Liver (tissue), 8 donors: ENCODE measurements at regions not wholly inside any gene's neighbourhood (a gene's known extent, or its start where the extent isn't known, plus 50 kb on each side); places are given as distances from the start of the nearest gene placed in this dataset.

ENCODE experiments used
- DNase-seq: peaks from one replicate; pipeline ENCODE4 v3.0.0-alpha.2; 2017; ENCODE audit warnings: low spot score
- H3K27ac ChIP-seq, 2 donors: one replicate each; pipeline ENCODE4 v1.7.0; 2013; ENCODE audit warnings: inconsistent platforms in 2 of 2, low read length in 2 of 2, control low read depth in 1 of 2, low read depth in 1 of 2, mild to moderate bottlenecking in 1 of 2
- H3K27me3 ChIP-seq, 4 donors: one replicate each; pipeline versions ENCODE4 v1.6.1 to v1.7.0; 2013; ENCODE audit warnings: low read length in 3 of 4, inconsistent platforms in 1 of 4, mild to moderate bottlenecking in 1 of 4, moderate library complexity in 1 of 4; ENCODE audit not compliant: control insufficient read depth in 4 of 4, insufficient read depth in 4 of 4
- H3K36me3 ChIP-seq, 4 donors: one replicate each; pipeline versions ENCODE4 v1.6.1 to v1.7.0; 2013; ENCODE audit warnings: low read length in 3 of 4, mild to moderate bottlenecking in 3 of 4, low read depth in 1 of 4, moderate library complexity in 1 of 4; ENCODE audit not compliant: control insufficient read depth in 4 of 4, insufficient read depth in 3 of 4
- H3K4me1 ChIP-seq, 4 donors: one replicate each; pipeline versions ENCODE4 v1.6.1 to v1.7.0; 2013; ENCODE audit warnings: low read length in 3 of 4, mild to moderate bottlenecking in 3 of 4, moderate library complexity in 1 of 4; ENCODE audit not compliant: control insufficient read depth in 4 of 4, insufficient read depth in 4 of 4
- H3K4me3 ChIP-seq, 3 donors: one replicate each; pipeline versions ENCODE4 v1.6.1 to v1.7.0; 2013; ENCODE audit warnings: low read length in 3 of 3, control low read depth in 1 of 3, low read depth in 1 of 3, mild to moderate bottlenecking in 1 of 3
- H3K9ac ChIP-seq, 2 donors: one replicate each; pipeline ENCODE4 v1.7.0; 2013; ENCODE audit warnings: low read length in 2 of 2, mild to moderate bottlenecking in 2 of 2, moderate library complexity in 2 of 2, control low read depth in 1 of 2, low read depth in 1 of 2
- H3K9me3 ChIP-seq, 4 donors: one replicate each; pipeline versions ENCODE4 v1.6.1 to v1.7.0; 2013; ENCODE audit warnings: low read length in 3 of 4; ENCODE audit not compliant: control insufficient read depth in 4 of 4
- CTCF ChIP-seq: fragments of 150-350 bp; IDR thresholded peaks from 2 replicates; pipeline ENCODE4 v1.5.1; 2017; ENCODE audit warnings: improper control_type of control experiment, low read depth, low read length; ENCODE audit not compliant: missing input control
- EGR1 ChIP-seq, 2 donors: IDR thresholded peaks; 2 replicates each; pipeline ENCODE4 v1.6.1; 2016 to 2018; ENCODE audit warnings: antibody characterized with exemption in 2 of 2, low read depth in 2 of 2
- FOXA2 ChIP-seq: IDR thresholded peaks from 2 replicates; pipeline ENCODE4 v1.6.1; 2016; ENCODE audit warnings: antibody characterized with exemption
- GABPA ChIP-seq, 2 donors: IDR thresholded peaks in 1 of 2; conservative IDR thresholded peaks in 1 of 2; 2 replicates each; pipeline ENCODE4 v1.6.1; 2016; ENCODE audit warnings: antibody characterized with exemption in 2 of 2, mild to moderate bottlenecking in 1 of 2, moderate library complexity in 1 of 2
- HNF4A ChIP-seq, 2 donors: conservative IDR thresholded peaks; 2 replicates each; pipeline ENCODE4 v1.6.1; 2016; ENCODE audit warnings: antibody characterized with exemption in 2 of 2, mild to moderate bottlenecking in 2 of 2
- HNF4G ChIP-seq: IDR thresholded peaks from 2 replicates; pipeline ENCODE4 v1.6.1; 2016; ENCODE audit warnings: antibody characterized with exemption
- JUND ChIP-seq, 2 donors: IDR thresholded peaks; 2 replicates each; pipeline ENCODE4 v1.6.1; 2016; ENCODE audit warnings: antibody characterized with exemption in 2 of 2
- RAD21 ChIP-seq, 2 donors: IDR thresholded peaks; 2 replicates each; pipeline ENCODE4 v1.6.1; 2016; ENCODE audit warnings: antibody characterized with exemption in 2 of 2, mild to moderate bottlenecking in 2 of 2
- SP1 ChIP-seq: IDR thresholded peaks from 2 replicates; pipeline ENCODE4 v1.6.1; 2018; ENCODE audit warnings: antibody characterized with exemption, mild to moderate bottlenecking
- TAF1 ChIP-seq: conservative IDR thresholded peaks from 2 replicates; pipeline ENCODE4 v1.6.1; 2016; ENCODE audit warnings: antibody characterized with exemption, mild to moderate bottlenecking
- YY1 ChIP-seq: IDR thresholded peaks from 2 replicates; pipeline ENCODE4 v1.6.1; 2016; ENCODE audit warnings: antibody characterized with exemption, mild to moderate bottlenecking
- WGBS: extraction: QIAGEN DNeasy Blood & Tissue Kit; methylation state at CpG from one replicate; pipeline ENCODE4 v1.1.7; 2013; 5-methylcytosine and 5-hydroxymethylcytosine counted together
- TF ChIP-seq, protein P1 (sequence below): IDR thresholded peaks from 2 replicates; pipeline ENCODE4 v1.6.1; 2016; ENCODE audit warnings: antibody characterized with exemption
- TF ChIP-seq, protein P2 (sequence below): IDR thresholded peaks from 2 replicates; pipeline ENCODE4 v1.6.1; 2016; ENCODE audit warnings: antibody characterized with exemption
- TF ChIP-seq, protein P3 (sequence below): IDR thresholded peaks from 2 replicates; pipeline ENCODE4 v1.6.1; 2016; ENCODE audit warnings: antibody characterized with exemption
- donor health status: healthy.
- donor health status: healthy.
- donor health status: healthy.
- donor health status: healthy.
- donor health status: healthy.

GRCh38 chr18:27699137-27699536 is 477.8 kb downstream of the CDH2 start:
- Histone ChIP-seq H3K9ac (no peak overlapping the region), H3K27me3 (no peaks in the 10 kb centered on the region), H3K4me3 (no peak overlapping the region), H3K36me3 (no peaks in the 10 kb centered on the region), H3K27ac (no peak overlapping the region), H3K9me3 (no peaks in the 10 kb centered on the region), H3K4me1 (no peaks in the 10 kb centered on the region)
- WGBS = 88% methylated on average over 3 of the region's 3 CpGs
- TF ChIP-seq FOXA2 (no peak), CTCF (no peak), TAF1 (no peak), YY1 (no peak), HNF4A (conservative IDR thresholded peaks at IDR 0.05) (no peak)
- TF ChIP-seq, protein P1, sequence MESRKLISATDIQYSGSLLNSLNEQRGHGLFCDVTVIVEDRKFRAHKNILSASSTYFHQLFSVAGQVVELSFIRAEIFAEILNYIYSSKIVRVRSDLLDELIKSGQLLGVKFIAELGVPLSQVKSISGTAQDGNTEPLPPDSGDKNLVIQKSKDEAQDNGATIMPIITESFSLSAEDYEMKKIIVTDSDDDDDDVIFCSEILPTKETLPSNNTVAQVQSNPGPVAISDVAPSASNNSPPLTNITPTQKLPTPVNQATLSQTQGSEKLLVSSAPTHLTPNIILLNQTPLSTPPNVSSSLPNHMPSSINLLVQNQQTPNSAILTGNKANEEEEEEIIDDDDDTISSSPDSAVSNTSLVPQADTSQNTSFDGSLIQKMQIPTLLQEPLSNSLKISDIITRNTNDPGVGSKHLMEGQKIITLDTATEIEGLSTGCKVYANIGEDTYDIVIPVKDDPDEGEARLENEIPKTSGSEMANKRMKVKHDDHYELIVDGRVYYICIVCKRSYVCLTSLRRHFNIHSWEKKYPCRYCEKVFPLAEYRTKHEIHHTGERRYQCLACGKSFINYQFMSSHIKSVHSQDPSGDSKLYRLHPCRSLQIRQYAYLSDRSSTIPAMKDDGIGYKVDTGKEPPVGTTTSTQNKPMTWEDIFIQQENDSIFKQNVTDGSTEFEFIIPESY = no peak
- TF ChIP-seq, protein P2, sequence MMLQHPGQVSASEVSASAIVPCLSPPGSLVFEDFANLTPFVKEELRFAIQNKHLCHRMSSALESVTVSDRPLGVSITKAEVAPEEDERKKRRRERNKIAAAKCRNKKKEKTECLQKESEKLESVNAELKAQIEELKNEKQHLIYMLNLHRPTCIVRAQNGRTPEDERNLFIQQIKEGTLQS = no peak
- no peak for DNase-seq

GRCh38 chr18:27696148-27696547 is 480.8 kb downstream of the CDH2 start:
- H3K36me3 ChIP-seq = no peaks in the 10 kb centered on the region
- H3K4me3 ChIP-seq = no peak overlapping the region
- H3K4me1 ChIP-seq = no peaks in the 10 kb centered on the region
- no peak for DNase-seq
- no peaks in the 10 kb centered on the region for H3K9me3 ChIP-seq
- TF ChIP-seq GABPA (IDR thresholded peaks at IDR 0.05 in 1 of 2, conservative IDR thresholded peaks at IDR 0.05 in 1 of 2) (no peak), FOXA2 (no peak), HNF4A (conservative IDR thresholded peaks at IDR 0.05) (no peak), RAD21 (IDR thresholded peaks at IDR 0.05) (no peak), JUND (IDR thresholded peaks at IDR 0.05) (no peak)
- TF ChIP-seq, protein P3, sequence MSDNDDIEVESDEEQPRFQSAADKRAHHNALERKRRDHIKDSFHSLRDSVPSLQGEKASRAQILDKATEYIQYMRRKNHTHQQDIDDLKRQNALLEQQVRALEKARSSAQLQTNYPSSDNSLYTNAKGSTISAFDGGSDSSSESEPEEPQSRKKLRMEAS = no peak
- no peak overlapping the region for H3K27ac ChIP-seq
- no peak overlapping the region for H3K9ac ChIP-seq
- no peaks in the 10 kb centered on the region for H3K27me3 ChIP-seq
- WGBS = over 99% methylated on average over 2 of the region's 2 CpGs

- Histone ChIP-seq H3K4me3 (no peak overlapping the region), H3K36me3 (no peaks in the 10 kb centered on the region), H3K27ac (no peak overlapping the region), H3K9ac (no peak overlapping the region), H3K27me3 (no peaks in the 10 kb centered on the region), H3K9me3 (no peaks in the 10 kb centered on the region), H3K4me1 (no peaks in the 10 kb centered on the region)
- no peak for DNase-seq
- WGBS = 87% methylated on average over 4 of the region's 4 CpGs
- TF ChIP-seq GABPA (IDR thresholded peaks at IDR 0.05 in 1 of 2, conservative IDR thresholded peaks at IDR 0.05 in 1 of 2) = no peak
- TF ChIP-seq, protein P1 = no peak
- TF ChIP-seq SP1 = no peak
- no peak for TF ChIP-seq JUND (IDR thresholded peaks at IDR 0.05)
- no peak for TF ChIP-seq HNF4G
- no peak for TF ChIP-seq FOXA2
- no peak for TF ChIP-seq EGR1 (IDR thresholded peaks at IDR 0.05; ENCODE audit: low read depth in 2 of 2)
These were observed 481.4 kb downstream of the CDH2 start for GRCh38 chr18:27695503-27695902.
